GM12892 (cell line): ENCODE measurements at regions not wholly inside any gene's neighbourhood (a gene's known extent, or its start where the extent isn't known, plus 50 kb on each side); places are given as distances from the start of the nearest gene placed in this dataset.

Source experiments
- POLR2A ChIP-seq: IDR thresholded peaks from 2 replicates; pipeline ENCODE4 v1.6.1; 2011; ENCODE audit warnings: low read depth, low read length, control low read depth
- TAF1 ChIP-seq: IDR thresholded peaks from 2 replicates; pipeline ENCODE4 v1.6.1; 2011; ENCODE audit warnings: low read depth, mild to moderate bottlenecking, control low read depth, low read length, borderline replicate concordance

DNA sequence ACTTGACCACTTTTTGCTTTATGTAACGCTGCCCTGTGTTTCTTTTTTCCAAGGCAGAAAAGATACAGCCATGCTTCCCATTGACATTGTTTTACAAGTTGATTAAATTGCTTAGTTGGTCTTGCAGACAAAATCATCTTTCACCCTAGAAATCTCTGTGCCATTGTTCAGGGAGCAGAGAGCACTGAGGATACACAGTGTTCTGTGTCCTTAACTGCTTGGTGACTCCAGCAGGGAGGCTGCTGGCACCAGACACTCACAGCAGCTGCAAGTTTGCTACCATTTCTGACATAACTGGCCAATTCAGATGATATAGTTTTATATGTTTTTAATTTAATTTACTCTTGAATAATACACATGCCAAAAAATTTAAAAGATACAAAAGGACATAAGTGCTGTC is 118.7 kb downstream of the RGS2 start:
- TF ChIP-seq POLR2A (no peak), TAF1 (no peak)
